Stimulated activated memory B cell treated with anti-CD40 and anti-IgM and Interleukin-4, amounts not matched to agents 10 μg/mL and 1 μg/mL and 100 μg/mL, for 72 hours (primary cell): ENCODE measurements at regions not wholly inside any gene's neighbourhood (a gene's known extent, or its start where the extent isn't known, plus 50 kb on each side); places are given as distances from the start of the nearest gene placed in this dataset.

Source experiments
- ATAC-seq: fragments of 150-1000 bp; cut with Tn5 transposase; 2 replicates; pipeline ENCODE4 v1.10.0; 2021
- H3K27ac Mint-ChIP-seq: one replicate; pipeline ENCODE4 v1.8.0; 2022; ENCODE audit warnings: mild to moderate bottlenecking, mixed read lengths
- H3K27me3 Mint-ChIP-seq: one replicate; pipeline ENCODE4 v1.8.0; 2022; ENCODE audit warnings: mixed read lengths
- H3K36me3 Mint-ChIP-seq: one replicate; pipeline ENCODE4 v1.8.0; 2022; ENCODE audit warnings: mixed read lengths
- H3K4me1 Mint-ChIP-seq: one replicate; pipeline ENCODE4 v1.8.0; 2022; ENCODE audit warnings: mixed read lengths
- H3K4me3 Mint-ChIP-seq: one replicate; pipeline ENCODE4 v1.8.0; 2022; ENCODE audit warnings: mild to moderate bottlenecking, moderate library complexity, mixed read lengths
- H3K9me3 Mint-ChIP-seq: one replicate; pipeline ENCODE4 v1.8.0; 2022; ENCODE audit warnings: mixed read lengths

DNA sequence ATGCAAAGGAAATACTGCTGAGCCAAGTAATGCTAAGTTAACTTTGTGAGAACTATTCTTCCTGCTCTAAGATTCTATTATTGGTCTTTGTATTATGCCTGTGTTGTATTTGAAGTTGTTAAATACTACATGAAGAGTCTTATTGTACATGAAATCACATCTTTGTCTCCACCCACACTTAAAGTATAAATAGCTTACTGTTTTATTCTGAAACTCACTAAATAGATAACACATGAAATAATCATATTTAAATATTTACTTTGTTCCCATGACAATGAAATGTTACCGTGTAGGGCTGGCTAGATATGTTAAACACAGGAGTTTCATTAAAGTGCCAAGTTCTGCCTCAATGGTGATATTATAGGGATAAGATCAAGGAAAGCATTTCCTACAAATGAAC lies 562.1 kb upstream of the ATXN8OS start:
- Mint-ChIP-seq H3K9me3 (no peaks in the 10 kb centered on the region), H3K4me3 (no peak overlapping the region), H3K36me3 (no peaks in the 10 kb centered on the region), H3K4me1 (no peaks in the 10 kb centered on the region), H3K27ac (no peak overlapping the region), H3K27me3 (no peaks in the 10 kb centered on the region)
- no peak for ATAC-seq

DNA sequence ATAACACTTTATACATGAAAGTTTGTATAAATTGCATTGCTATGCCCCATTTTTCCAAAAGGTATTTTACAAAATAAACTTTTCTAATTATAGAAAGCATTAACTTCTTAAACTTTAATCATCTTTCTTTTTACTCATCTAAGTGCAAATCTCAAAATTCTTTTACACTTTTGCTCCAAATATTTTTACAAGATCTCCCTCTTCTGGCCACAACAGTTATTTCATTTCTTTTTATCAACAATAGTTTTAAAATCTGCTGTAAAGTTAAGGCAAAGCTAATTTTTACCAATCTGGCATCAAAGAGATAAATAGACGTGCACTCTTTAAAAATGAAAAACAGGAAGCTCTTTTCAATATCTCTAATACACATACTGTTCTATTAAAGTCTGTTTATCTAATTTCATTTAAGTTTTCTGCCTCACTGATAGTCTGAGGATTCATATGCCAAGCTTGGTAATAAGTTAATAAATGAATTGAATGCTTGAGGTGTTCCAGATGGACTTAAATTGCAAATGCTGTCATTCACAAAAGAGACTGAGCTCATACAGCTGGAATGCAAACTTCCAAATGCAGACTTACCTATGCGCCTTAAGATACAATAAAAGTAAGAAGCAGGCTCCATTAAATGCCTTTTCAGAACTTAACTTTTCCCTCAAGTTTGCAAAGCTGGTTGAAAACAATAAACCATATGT lies 583.0 kb upstream of the ATXN8OS start:
- H3K27ac Mint-ChIP-seq = no peak overlapping the region
- no peak for ATAC-seq
- no peaks in the 10 kb centered on the region for H3K9me3 Mint-ChIP-seq
- no peaks in the 10 kb centered on the region for H3K4me1 Mint-ChIP-seq
- no peaks in the 10 kb centered on the region for H3K36me3 Mint-ChIP-seq
- no peak overlapping the region for H3K4me3 Mint-ChIP-seq
- H3K27me3 Mint-ChIP-seq = no peaks in the 10 kb centered on the region

DNA sequence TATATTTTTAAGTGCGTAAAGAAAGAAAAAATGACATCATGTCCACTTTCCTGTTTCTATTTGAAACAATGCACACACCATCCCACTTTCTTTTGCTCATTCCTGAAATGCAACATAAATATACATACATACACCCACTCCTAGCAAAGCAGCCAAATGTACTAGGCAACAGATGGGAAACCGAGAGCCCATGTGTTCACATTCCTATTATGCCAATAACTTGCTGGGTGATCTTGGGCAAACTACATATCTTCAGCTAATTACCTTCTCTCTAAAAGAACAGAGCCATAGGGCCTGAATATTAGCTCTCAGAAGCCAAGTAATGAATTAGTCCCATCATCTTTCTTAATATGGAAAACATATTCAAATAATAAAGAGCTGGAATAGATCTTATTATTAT lies 610.6 kb upstream of the ATXN8OS start:
- ATAC-seq = no peak
- no peaks in the 10 kb centered on the region for H3K36me3 Mint-ChIP-seq
- no peak overlapping the region for H3K4me3 Mint-ChIP-seq
- H3K4me1 Mint-ChIP-seq = no peaks in the 10 kb centered on the region
- H3K27ac Mint-ChIP-seq = no peak overlapping the region
- H3K27me3 Mint-ChIP-seq = no peaks in the 10 kb centered on the region
- H3K9me3 Mint-ChIP-seq = peaks cover 3% of the 10 kb centered on the region

DNA sequence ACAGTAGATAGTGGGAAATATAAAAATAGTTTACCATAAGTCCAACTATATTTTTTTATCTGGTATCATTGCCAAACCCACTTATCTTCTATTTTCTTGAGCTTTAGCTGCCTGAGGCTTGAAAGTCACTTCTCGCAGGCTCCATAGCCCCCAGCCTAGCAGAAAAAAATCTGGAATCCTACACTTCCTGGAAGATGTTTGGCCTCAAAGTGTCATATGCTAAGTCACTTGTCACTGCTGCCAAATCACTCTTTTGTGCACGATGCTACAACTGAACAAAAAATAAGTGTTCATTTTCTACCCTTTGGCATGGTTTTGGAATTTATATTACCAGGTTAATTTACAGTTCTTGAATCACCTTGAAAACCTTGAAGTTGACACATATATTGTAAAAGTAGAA lies 612.5 kb upstream of the ATXN8OS start:
- no peak for ATAC-seq
- H3K9me3 Mint-ChIP-seq = peaks cover 3% of the 10 kb centered on the region
- H3K27ac Mint-ChIP-seq = no peak overlapping the region
- no peaks in the 10 kb centered on the region for H3K4me1 Mint-ChIP-seq
- no peaks in the 10 kb centered on the region for H3K27me3 Mint-ChIP-seq
- no peaks in the 10 kb centered on the region for H3K36me3 Mint-ChIP-seq
- no peak overlapping the region for H3K4me3 Mint-ChIP-seq

DNA sequence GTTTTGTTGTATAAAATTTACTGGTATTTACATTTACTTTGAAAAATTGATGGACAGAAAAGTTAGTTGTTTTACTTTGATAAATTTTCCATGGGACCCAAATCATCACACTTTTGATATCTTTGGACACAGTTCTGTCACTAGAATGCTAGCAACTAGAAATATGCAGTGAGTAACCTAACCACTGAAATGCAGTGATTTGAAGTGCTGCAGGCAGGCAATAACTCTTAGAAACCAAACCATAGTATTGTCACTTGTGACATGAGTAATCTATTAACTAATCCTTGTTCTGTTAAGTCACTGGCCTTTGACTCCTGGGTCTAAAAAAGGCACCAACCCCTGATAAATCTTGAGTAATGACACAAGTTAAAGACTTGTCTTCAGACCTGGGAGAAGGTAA lies 620.0 kb upstream of the ATXN8OS start:
- Mint-ChIP-seq H3K4me1 (no peaks in the 10 kb centered on the region), H3K27me3 (no peaks in the 10 kb centered on the region), H3K27ac (no peak overlapping the region), H3K36me3 (no peaks in the 10 kb centered on the region), H3K9me3 (peaks cover under 1% of the 10 kb centered on the region), H3K4me3 (no peak overlapping the region)
- ATAC-seq = no peak

DNA sequence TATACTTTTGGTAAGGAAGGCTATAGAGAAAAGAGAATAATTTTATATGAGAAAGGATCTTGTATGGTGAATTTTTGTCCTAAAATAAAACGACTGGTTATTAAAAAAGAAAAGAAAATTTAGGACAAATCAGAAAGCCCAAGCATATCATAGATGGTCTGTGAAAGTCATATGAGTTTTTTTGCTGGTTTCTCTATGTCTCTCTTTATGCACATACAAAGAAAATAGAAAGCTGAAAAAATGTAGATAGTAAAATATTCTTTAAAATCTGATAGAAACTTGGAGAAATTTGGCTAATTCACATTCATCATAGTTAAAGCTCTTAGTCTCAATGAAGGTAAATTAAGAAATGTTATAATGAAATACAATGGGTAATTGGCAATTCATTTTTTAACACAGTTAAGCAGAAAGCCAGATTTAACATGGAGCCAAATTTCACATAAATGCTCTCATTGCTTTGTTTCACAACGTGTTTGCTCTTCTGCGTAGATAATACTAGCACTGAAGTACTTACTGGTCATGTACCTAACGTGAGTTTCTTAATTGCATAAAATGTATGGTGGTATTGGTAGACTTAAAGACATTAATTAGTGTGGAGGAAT lies 621.5 kb upstream of the ATXN8OS start:
- ATAC-seq = no peak
- Mint-ChIP-seq H3K36me3 (no peaks in the 10 kb centered on the region), H3K27me3 (no peaks in the 10 kb centered on the region), H3K4me1 (no peaks in the 10 kb centered on the region), H3K9me3 (peaks cover 4% of the 10 kb centered on the region), H3K4me3 (no peak overlapping the region), H3K27ac (no peak overlapping the region)

DNA sequence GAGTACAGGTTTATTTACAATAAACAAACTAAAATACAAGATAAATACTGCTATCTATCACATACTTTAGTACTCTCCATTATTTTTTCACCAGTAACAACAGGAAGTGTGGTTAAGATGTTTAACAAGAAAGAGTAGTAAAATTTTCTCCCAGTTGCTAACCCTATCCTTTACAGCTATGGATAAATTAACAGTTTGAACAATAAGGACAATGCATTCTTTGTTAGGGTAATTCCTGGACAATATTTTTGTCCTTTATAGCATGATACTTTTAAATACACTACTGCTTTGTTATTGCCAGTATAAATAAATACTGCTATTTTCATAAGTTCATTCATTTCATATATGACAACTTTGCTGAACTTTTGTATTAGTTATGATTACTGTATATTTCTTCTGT lies 630.2 kb upstream of the ATXN8OS start:
- H3K27ac Mint-ChIP-seq = no peak overlapping the region
- H3K9me3 Mint-ChIP-seq = peaks cover 2% of the 10 kb centered on the region
- H3K36me3 Mint-ChIP-seq = no peaks in the 10 kb centered on the region
- ATAC-seq = no peak
- H3K4me3 Mint-ChIP-seq = no peak overlapping the region
- no peaks in the 10 kb centered on the region for H3K4me1 Mint-ChIP-seq
- no peaks in the 10 kb centered on the region for H3K27me3 Mint-ChIP-seq

DNA sequence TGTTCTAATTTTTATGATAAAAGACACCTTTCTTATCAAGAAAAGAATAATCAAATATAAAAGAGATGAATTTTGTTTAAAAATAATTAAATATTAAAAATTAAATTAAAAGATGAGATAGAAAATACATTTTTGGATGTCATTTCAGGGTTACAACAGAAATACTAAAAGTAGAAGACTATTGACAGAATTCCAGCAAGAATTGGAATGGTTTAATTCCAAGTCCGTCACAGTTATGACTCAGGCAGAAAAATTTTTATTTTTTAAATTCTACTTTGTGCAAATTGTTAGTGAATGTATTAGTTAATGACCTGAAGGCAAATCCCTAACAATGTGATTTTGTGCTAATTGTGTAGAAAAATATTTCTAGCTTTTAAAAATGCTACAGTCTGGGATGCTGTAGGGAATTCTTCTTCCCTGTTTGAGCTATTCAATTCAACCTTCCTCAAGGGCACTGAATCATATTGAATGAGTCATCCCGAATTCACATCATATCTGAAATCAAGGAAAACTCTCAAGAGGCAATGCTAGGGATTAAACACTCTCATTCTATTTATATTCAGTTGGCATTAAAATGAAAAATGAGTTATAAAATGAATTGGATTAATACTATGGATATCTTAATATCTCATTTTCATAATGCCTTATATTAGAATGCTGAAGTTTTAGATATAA lies 633.5 kb upstream of the ATXN8OS start:
- no peaks in the 10 kb centered on the region for H3K4me1 Mint-ChIP-seq
- H3K27ac Mint-ChIP-seq = no peak overlapping the region
- H3K4me3 Mint-ChIP-seq = no peak overlapping the region
- no peaks in the 10 kb centered on the region for H3K27me3 Mint-ChIP-seq
- no peaks in the 10 kb centered on the region for H3K36me3 Mint-ChIP-seq
- ATAC-seq = no peak
- H3K9me3 Mint-ChIP-seq = no peaks in the 10 kb centered on the region

DNA sequence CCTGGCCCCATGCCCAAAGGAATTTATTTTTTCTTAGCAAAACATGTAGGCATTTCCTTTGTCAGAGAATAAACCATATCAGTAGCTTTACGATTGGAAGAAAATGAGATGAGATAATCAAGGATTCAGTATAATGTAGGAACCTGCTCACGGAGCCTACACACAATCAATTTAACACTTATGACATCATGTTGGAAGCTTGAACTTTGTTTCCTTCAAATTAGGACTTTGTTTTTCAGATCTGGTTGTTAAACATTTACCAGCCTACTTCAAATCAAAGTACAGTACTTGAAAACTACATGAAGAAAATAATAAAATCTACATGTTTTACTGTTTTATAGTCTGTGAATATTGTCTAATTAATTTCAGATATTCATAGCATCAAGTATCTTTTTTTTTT lies 639.0 kb upstream of the ATXN8OS start:
- no peak overlapping the region for H3K4me3 Mint-ChIP-seq
- no peaks in the 10 kb centered on the region for H3K9me3 Mint-ChIP-seq
- no peaks in the 10 kb centered on the region for H3K36me3 Mint-ChIP-seq
- H3K27ac Mint-ChIP-seq = no peak overlapping the region
- H3K4me1 Mint-ChIP-seq = no peaks in the 10 kb centered on the region
- H3K27me3 Mint-ChIP-seq = no peaks in the 10 kb centered on the region
- no peak for ATAC-seq

DNA sequence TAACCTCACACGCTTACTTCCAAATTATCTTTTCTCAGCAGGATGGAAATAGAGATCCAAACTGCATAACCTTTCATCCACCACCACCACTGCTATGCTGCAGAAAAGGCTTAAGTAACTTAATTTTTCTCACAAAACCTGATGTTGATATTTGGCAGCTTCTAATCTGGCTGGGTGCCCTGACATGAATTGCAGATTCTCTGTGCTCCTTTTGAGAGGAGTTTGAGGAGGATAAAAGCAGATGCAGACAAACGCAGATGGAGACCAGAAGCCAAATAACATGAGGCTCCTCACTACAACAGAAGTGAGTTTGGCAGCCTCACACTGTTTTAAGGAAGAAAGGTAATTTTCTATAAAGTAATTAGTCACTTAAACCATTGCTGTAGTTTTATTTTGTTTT lies 646.2 kb upstream of the ATXN8OS start:
- no peak for ATAC-seq
- no peak overlapping the region for H3K4me3 Mint-ChIP-seq
- no peaks in the 10 kb centered on the region for H3K4me1 Mint-ChIP-seq
- no peaks in the 10 kb centered on the region for H3K9me3 Mint-ChIP-seq
- no peaks in the 10 kb centered on the region for H3K36me3 Mint-ChIP-seq
- no peak overlapping the region for H3K27ac Mint-ChIP-seq
- H3K27me3 Mint-ChIP-seq = no peaks in the 10 kb centered on the region

DNA sequence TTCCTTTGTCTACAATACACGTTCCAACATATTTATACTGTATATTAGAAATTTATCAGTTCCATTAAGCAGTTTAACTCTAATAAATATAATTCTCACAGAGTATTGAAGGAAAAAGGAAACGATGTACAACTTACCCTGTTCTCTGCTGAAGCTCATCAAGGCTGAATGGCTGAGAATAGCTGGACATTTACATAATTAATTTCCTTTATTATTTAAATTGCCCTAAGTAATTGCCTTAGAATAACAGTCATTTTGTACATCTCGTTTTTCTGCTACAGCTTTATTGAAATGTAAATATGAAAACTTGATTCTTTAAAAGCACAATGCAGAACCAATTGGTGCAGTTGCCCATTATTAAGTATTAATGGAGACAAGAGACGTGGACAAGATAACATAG lies 648.3 kb upstream of the ATXN8OS start:
- Mint-ChIP-seq H3K27me3 (no peaks in the 10 kb centered on the region), H3K27ac (no peak overlapping the region), H3K9me3 (peaks cover 2% of the 10 kb centered on the region), H3K36me3 (no peaks in the 10 kb centered on the region), H3K4me1 (no peaks in the 10 kb centered on the region), H3K4me3 (no peak overlapping the region)
- ATAC-seq = no peak

DNA sequence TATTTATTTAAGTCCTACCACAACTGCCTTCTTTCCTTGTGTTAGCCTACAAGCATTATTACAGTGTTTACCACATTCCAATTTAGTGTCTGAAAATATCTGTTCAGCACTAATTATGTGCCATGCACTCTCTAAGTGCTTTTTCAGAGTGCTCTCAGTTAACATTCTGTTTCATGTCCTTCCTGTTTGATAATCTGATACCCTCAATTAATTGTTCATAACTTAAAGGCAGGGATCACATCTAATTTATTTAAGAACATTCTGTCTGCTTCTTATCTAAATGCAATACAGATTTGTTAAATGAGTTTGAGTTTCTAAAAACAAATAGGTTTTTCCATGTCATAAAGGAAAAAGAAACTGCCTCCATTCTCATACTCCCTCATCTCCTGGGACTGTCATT lies 649.6 kb upstream of the ATXN8OS start:
- Mint-ChIP-seq H3K4me3 (no peak overlapping the region), H3K4me1 (no peaks in the 10 kb centered on the region), H3K27ac (no peak overlapping the region), H3K36me3 (no peaks in the 10 kb centered on the region), H3K27me3 (no peaks in the 10 kb centered on the region), H3K9me3 (peaks cover 3% of the 10 kb centered on the region)
- ATAC-seq = no peak

DNA sequence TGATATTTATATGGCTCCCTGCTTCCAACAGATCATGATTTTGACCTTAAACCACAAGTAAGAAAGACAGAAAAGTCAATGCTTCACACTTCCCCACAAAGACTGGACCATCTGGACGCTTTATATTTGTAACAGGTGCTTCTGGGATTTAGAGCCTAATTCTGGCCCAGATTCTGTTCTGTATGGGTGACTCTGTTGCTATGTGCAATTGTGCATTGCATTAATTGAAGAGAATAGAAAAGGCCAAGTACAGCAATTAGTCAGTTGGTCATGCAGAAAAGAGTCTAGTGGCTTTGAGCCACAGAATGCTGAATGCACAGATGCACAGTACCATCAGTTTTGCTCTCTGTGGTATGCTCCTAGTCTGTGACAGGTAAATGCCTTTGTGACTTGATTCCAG lies 657.4 kb upstream of the ATXN8OS start:
- peaks cover 3% of the 10 kb centered on the region for H3K9me3 Mint-ChIP-seq
- ATAC-seq = no peak
- no peaks in the 10 kb centered on the region for H3K4me1 Mint-ChIP-seq
- H3K4me3 Mint-ChIP-seq = no peak overlapping the region
- no peaks in the 10 kb centered on the region for H3K27me3 Mint-ChIP-seq
- no peaks in the 10 kb centered on the region for H3K36me3 Mint-ChIP-seq
- H3K27ac Mint-ChIP-seq = no peak overlapping the region

DNA sequence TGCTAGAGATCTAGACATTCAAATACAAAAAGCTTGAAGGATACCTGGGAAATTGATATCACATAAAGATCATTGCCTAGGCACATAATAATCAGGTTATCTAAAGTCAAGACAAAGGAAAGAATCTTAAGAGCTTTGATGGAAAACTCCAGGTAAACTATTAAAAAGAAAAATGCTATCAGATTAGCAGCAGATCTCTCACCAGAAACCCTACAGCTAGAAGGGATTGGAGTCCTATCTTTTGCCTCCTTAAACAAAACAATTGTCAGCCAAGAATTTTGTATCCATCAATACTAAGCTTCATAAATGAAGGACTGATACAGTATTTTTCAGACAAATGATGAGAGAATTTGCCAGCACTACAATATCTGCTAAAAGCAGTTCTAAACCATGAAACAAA lies 682.4 kb upstream of the ATXN8OS start:
- Mint-ChIP-seq H3K36me3 (no peaks in the 10 kb centered on the region), H3K4me1 (no peaks in the 10 kb centered on the region), H3K27ac (no peak overlapping the region), H3K27me3 (no peaks in the 10 kb centered on the region), H3K4me3 (no peak overlapping the region), H3K9me3 (peaks cover 33% of the 10 kb centered on the region)
- no peak for ATAC-seq

DNA sequence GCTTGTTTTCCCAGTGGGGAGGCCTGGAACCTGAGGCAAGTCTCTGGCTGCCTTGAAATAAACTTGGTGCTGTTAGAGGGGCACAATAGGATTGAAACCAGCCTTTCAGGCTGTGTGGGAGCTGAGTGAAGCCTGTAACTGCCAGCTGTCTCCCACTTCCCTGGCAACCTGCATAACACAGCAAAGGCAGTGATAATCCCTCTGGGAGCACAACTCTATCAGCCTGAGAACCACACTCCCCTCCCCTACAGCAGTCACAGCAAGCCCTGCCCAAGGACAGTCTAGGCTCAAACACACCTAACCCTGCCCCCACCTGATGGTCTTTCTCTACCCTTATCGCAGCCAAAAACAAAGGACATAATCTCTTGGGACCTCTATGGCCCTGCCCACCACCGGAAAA lies 683.8 kb upstream of the ATXN8OS start:
- no peaks in the 10 kb centered on the region for H3K4me1 Mint-ChIP-seq
- ATAC-seq = no peak
- no peaks in the 10 kb centered on the region for H3K27me3 Mint-ChIP-seq
- H3K36me3 Mint-ChIP-seq = no peaks in the 10 kb centered on the region
- H3K9me3 Mint-ChIP-seq = peaks cover 29% of the 10 kb centered on the region
- H3K27ac Mint-ChIP-seq = no peak overlapping the region
- no peak overlapping the region for H3K4me3 Mint-ChIP-seq

DNA sequence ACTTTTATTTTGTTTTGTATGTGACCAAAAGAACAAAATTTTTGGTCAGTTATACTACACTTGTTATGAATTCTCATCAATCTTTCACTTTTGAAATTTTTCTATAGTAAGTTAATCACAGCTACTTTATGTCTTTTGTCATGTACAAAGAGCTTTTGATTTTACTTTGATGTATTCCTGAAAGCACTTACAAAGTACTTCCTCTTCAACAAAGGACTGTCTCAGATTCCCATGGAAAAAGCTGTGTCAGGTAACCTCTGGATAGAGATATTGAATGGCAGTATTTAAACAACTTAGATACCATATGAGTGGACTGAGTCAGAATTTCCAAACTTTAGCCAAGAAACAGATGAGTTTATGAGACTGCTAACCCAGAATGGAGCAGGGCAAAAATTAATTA lies 689.3 kb upstream of the ATXN8OS start:
- Mint-ChIP-seq H3K36me3 (no peaks in the 10 kb centered on the region), H3K9me3 (peaks cover 4% of the 10 kb centered on the region), H3K27me3 (no peaks in the 10 kb centered on the region), H3K4me1 (no peaks in the 10 kb centered on the region), H3K4me3 (no peak overlapping the region), H3K27ac (no peak overlapping the region)
- ATAC-seq = no peak
